ENCODE measurements at regions not wholly inside any gene's neighbourhood (a gene's known extent, or its start where the extent isn't known, plus 50 kb on each side); places are given as distances from the start of the nearest gene placed in this dataset.

GRCh38 chr2:76563730-76564129 is 853.0 kb upstream of the GCFC2 start:
- no peak for DNase-seq (ENCODE audit: low read depth)
- TF ChIP-seq CTCF (IDR thresholded peaks at IDR 0.05; ENCODE audit: low read depth, low read length, missing control alignments), result no peak

GRCh38 chr2:76558157-76558556 is 847.4 kb upstream of the GCFC2 start:
- no peak overlapping the region for H3K4me3 ChIP-seq (ENCODE audit: low read depth, low read length)
- DNase-seq (ENCODE audit: low read depth), result no peak
- no peak for TF ChIP-seq CTCF (IDR thresholded peaks at IDR 0.05; ENCODE audit: low read depth, low read length, missing control alignments)

More at GRCh38 chr2:76563730-76564129, 853.0 kb upstream of the GCFC2 start:
- no peak overlapping the region for H3K4me3 ChIP-seq (ENCODE audit: low read depth, low read length)

- DNase-seq (ENCODE audit: low read depth), result no peak
- no peak overlapping the region for H3K4me3 ChIP-seq (ENCODE audit: low read depth, low read length)
- no peak for TF ChIP-seq CTCF (IDR thresholded peaks at IDR 0.05; ENCODE audit: low read depth, low read length, missing control alignments)
Observed at GRCh38 chr2:76556018-76556417, 845.3 kb upstream of the GCFC2 start.

GRCh38 chr2:76546207-76546606 is 835.5 kb upstream of the GCFC2 start:
- no peak overlapping the region for H3K4me3 ChIP-seq (ENCODE audit: low read depth, low read length)
- no peak for TF ChIP-seq CTCF (IDR thresholded peaks at IDR 0.05; ENCODE audit: low read depth, low read length, missing control alignments)
- no peak for DNase-seq (ENCODE audit: low read depth)

- no peak overlapping the region for H3K4me3 ChIP-seq (ENCODE audit: low read depth, low read length)
Observed at GRCh38 chr2:76544901-76545300, 834.2 kb upstream of the GCFC2 start.

GRCh38 chr2:76517574-76517909 is 806.8 kb upstream of the GCFC2 start:
- no peak overlapping the region for H3K4me3 ChIP-seq (ENCODE audit: low read depth, low read length)
- TF ChIP-seq CTCF (IDR thresholded peaks at IDR 0.05; ENCODE audit: low read depth, low read length, missing control alignments), result no peak
- no peak for DNase-seq (ENCODE audit: low read depth)

More at GRCh38 chr2:76544901-76545300, 834.2 kb upstream of the GCFC2 start:
- no peak for DNase-seq (ENCODE audit: low read depth)
- TF ChIP-seq CTCF (IDR thresholded peaks at IDR 0.05; ENCODE audit: low read depth, low read length, missing control alignments), result no peak

GRCh38 chr2:76516861-76517573 is 806.3 kb upstream of the GCFC2 start:
- no peak for DNase-seq (ENCODE audit: low read depth)
- TF ChIP-seq CTCF (IDR thresholded peaks at IDR 0.05; ENCODE audit: low read depth, low read length, missing control alignments), result no peak
- H3K4me3 ChIP-seq (ENCODE audit: low read depth, low read length), result no peak overlapping the region
